Kidney (tissue), 13 donors: ENCODE measurements at regions not wholly inside any gene's neighbourhood (a gene's known extent, or its start where the extent isn't known, plus 50 kb on each side); places are given as distances from the start of the nearest gene placed in this dataset.

Experiments
- DNase-seq, 5 donors: peaks; one replicate each; pipeline ENCODE4 v3.0.0-alpha.2; 2013 to 2020
- FAIRE-seq: peaks from 2 replicates; lab custom pipeline; 2012; peaks lifted over from hg19 to GRCh38; lab: Jason Lieb, UNC
- H3K27ac ChIP-seq, 2 donors: one replicate each; pipeline ENCODE4 v1.7.0; 2013; ENCODE audit warnings: low read depth in 2 of 2, low read length in 2 of 2, inconsistent platforms in 1 of 2
- H3K27me3 ChIP-seq: one replicate; pipeline ENCODE4 v1.7.1; 2013; ENCODE audit warnings: low read length, inconsistent platforms; ENCODE audit not compliant: control insufficient read depth, insufficient read depth
- H3K36me3 ChIP-seq, 3 donors: one replicate each; pipeline versions ENCODE4 v1.7.0 to v1.7.1; 2013; ENCODE audit warnings: low read length in 3 of 3, control low read depth in 1 of 3, inconsistent platforms in 1 of 3; ENCODE audit not compliant: insufficient read depth in 3 of 3, control insufficient read depth in 2 of 3
- H3K4me1 ChIP-seq, 3 donors: one replicate each; pipeline versions ENCODE4 v1.7.0 to v1.7.1; 2013; ENCODE audit warnings: low read length in 3 of 3, inconsistent platforms in 1 of 3, low read depth in 1 of 3; ENCODE audit not compliant: control insufficient read depth in 2 of 3, insufficient read depth in 2 of 3
- H3K4me3 ChIP-seq, 3 donors: one replicate each; pipeline versions ENCODE4 v1.7.0 to v1.8.1; 2013; ENCODE audit warnings: low read length in 3 of 3, control low read depth in 1 of 3, inconsistent platforms in 1 of 3
- H3K9ac ChIP-seq, 3 donors: one replicate each; pipeline versions ENCODE4 v1.7.0 to v1.7.1; 2013; ENCODE audit warnings: low read length in 3 of 3, control low read depth in 1 of 3, inconsistent platforms in 1 of 3
- H3K9me3 ChIP-seq, 3 donors: one replicate each; pipeline versions ENCODE4 v1.7.0 to v1.7.1; 2013; ENCODE audit warnings: low read length in 3 of 3, control low read depth in 1 of 3, inconsistent platforms in 1 of 3; ENCODE audit not compliant: control insufficient read depth in 2 of 3, insufficient read depth in 1 of 3
- CTCF ChIP-seq: IDR thresholded peaks from 3 replicates; pipeline ENCODE4 v1.5.1; 2012; ENCODE audit warnings: mild to moderate bottlenecking, moderate library complexity, borderline replicate concordance; ENCODE audit not compliant: insufficient read depth; ENCODE audit errors: extremely low read depth
- intact Hi-C: fragments of 100-400 bp; cut with DNase I; formaldehyde crosslinking; loops from one replicate; pipeline ENCODE4 v1.11.1; 2022
- donor health status: control.
- donor health status: control.
- donor health status: control.
- donor health status: control.
- donor health status: control.
- donor health status: DM: yes; HTN: yes; CAD: no.
- donor health status: Normal renal cell carcinoma (clear cell type).

- DNase-seq (peak in 1 of 5 donors; percentile 45), FAIRE-seq (no peak)
- Histone ChIP-seq H3K36me3 (no peaks in the 10 kb centered on the region), H3K9me3 (no peaks in the 10 kb centered on the region), H3K9ac (no peak overlapping the region), H3K4me3 (no peak overlapping the region), H3K4me1 (peaks cover 0 to 6% (median 0%) of the 10 kb centered on the region in 3 donors), H3K27ac (no peak overlapping the region), H3K27me3 (no peaks in the 10 kb centered on the region)
- intact Hi-C loops: no loop called here
- TF ChIP-seq CTCF: no peak
Observed at GRCh38 chr22:23503736-23504440, 76.2 kb downstream of the IGLL1 start.

- no peaks in the 10 kb centered on the region for H3K9me3 ChIP-seq
- no peaks in the 10 kb centered on the region for H3K27me3 ChIP-seq
- intact Hi-C loops: no loop called here
- no peak overlapping the region for H3K4me3 ChIP-seq
- FAIRE-seq (no peak), DNase-seq (peak in 1 of 5 donors; percentile 34)
- TF ChIP-seq CTCF: no peak
- no peak overlapping the region for H3K9ac ChIP-seq
- no peaks in the 10 kb centered on the region for H3K36me3 ChIP-seq
- no peak overlapping the region for H3K27ac ChIP-seq
- peaks cover 0 to 6% (median 0%) of the 10 kb centered on the region in 3 donors for H3K4me1 ChIP-seq
Observed at GRCh38 chr22:23503142-23503541, 76.9 kb downstream of the IGLL1 start.

- no peak for TF ChIP-seq CTCF
- intact Hi-C loops: no loop called here
- no peaks in the 10 kb centered on the region for H3K9me3 ChIP-seq
- FAIRE-seq: no peak
- no peak overlapping the region for H3K9ac ChIP-seq
- no peak overlapping the region for H3K27ac ChIP-seq
- H3K4me3 ChIP-seq: no peak overlapping the region
- H3K36me3 ChIP-seq: no peaks in the 10 kb centered on the region
- H3K27me3 ChIP-seq: no peaks in the 10 kb centered on the region
- peaks cover 0 to 6% (median 0%) of the 10 kb centered on the region in 3 donors for H3K4me1 ChIP-seq
- peak in 1 of 5 donors; percentile 66 for DNase-seq
Observed at GRCh38 chr22:23501708-23502107, 78.4 kb downstream of the IGLL1 start.
